ENCODE measurements at regions not wholly inside any gene's neighbourhood (a gene's known extent, or its start where the extent isn't known, plus 50 kb on each side); places are given as distances from the start of the nearest gene placed in this dataset.

DNA sequence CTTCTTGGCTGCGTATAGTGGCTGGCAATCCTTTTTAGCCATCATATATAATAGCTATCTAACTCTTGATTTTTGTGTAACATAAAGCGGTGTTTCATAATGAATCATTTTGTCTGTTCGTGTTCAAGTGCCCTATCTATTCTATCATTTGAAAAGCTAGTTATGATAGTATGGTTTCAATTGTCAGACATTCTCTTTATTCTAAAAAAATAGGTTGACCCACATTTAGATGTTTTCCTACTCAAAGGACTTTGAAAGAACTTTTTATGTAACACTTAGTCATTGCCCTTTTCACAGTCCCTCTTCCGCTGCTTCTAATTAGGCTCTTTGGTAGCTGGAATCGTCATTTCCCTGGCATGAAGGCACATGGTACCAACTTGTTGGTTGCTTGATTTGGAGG, 272.2 kb upstream of the B3GALT2 start (continued):
- TF ChIP-seq, protein P1, sequence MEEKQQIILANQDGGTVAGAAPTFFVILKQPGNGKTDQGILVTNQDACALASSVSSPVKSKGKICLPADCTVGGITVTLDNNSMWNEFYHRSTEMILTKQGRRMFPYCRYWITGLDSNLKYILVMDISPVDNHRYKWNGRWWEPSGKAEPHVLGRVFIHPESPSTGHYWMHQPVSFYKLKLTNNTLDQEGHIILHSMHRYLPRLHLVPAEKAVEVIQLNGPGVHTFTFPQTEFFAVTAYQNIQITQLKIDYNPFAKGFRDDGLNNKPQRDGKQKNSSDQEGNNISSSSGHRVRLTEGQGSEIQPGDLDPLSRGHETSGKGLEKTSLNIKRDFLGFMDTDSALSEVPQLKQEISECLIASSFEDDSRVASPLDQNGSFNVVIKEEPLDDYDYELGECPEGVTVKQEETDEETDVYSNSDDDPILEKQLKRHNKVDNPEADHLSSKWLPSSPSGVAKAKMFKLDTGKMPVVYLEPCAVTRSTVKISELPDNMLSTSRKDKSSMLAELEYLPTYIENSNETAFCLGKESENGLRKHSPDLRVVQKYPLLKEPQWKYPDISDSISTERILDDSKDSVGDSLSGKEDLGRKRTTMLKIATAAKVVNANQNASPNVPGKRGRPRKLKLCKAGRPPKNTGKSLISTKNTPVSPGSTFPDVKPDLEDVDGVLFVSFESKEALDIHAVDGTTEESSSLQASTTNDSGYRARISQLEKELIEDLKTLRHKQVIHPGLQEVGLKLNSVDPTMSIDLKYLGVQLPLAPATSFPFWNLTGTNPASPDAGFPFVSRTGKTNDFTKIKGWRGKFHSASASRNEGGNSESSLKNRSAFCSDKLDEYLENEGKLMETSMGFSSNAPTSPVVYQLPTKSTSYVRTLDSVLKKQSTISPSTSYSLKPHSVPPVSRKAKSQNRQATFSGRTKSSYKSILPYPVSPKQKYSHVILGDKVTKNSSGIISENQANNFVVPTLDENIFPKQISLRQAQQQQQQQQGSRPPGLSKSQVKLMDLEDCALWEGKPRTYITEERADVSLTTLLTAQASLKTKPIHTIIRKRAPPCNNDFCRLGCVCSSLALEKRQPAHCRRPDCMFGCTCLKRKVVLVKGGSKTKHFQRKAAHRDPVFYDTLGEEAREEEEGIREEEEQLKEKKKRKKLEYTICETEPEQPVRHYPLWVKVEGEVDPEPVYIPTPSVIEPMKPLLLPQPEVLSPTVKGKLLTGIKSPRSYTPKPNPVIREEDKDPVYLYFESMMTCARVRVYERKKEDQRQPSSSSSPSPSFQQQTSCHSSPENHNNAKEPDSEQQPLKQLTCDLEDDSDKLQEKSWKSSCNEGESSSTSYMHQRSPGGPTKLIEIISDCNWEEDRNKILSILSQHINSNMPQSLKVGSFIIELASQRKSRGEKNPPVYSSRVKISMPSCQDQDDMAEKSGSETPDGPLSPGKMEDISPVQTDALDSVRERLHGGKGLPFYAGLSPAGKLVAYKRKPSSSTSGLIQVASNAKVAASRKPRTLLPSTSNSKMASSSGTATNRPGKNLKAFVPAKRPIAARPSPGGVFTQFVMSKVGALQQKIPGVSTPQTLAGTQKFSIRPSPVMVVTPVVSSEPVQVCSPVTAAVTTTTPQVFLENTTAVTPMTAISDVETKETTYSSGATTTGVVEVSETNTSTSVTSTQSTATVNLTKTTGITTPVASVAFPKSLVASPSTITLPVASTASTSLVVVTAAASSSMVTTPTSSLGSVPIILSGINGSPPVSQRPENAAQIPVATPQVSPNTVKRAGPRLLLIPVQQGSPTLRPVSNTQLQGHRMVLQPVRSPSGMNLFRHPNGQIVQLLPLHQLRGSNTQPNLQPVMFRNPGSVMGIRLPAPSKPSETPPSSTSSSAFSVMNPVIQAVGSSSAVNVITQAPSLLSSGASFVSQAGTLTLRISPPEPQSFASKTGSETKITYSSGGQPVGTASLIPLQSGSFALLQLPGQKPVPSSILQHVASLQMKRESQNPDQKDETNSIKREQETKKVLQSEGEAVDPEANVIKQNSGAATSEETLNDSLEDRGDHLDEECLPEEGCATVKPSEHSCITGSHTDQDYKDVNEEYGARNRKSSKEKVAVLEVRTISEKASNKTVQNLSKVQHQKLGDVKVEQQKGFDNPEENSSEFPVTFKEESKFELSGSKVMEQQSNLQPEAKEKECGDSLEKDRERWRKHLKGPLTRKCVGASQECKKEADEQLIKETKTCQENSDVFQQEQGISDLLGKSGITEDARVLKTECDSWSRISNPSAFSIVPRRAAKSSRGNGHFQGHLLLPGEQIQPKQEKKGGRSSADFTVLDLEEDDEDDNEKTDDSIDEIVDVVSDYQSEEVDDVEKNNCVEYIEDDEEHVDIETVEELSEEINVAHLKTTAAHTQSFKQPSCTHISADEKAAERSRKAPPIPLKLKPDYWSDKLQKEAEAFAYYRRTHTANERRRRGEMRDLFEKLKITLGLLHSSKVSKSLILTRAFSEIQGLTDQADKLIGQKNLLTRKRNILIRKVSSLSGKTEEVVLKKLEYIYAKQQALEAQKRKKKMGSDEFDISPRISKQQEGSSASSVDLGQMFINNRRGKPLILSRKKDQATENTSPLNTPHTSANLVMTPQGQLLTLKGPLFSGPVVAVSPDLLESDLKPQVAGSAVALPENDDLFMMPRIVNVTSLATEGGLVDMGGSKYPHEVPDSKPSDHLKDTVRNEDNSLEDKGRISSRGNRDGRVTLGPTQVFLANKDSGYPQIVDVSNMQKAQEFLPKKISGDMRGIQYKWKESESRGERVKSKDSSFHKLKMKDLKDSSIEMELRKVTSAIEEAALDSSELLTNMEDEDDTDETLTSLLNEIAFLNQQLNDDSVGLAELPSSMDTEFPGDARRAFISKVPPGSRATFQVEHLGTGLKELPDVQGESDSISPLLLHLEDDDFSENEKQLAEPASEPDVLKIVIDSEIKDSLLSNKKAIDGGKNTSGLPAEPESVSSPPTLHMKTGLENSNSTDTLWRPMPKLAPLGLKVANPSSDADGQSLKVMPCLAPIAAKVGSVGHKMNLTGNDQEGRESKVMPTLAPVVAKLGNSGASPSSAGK (IDR thresholded peaks at IDR 0.05) = no peak

All from K562 (cell line).